Transverse colon (tissue), 4 donors: ENCODE measurements at regions not wholly inside any gene's neighbourhood (a gene's known extent, or its start where the extent isn't known, plus 50 kb on each side); places are given as distances from the start of the nearest gene placed in this dataset.

Experiments
- CTCF ChIP-seq, 5 experiments: fragments of 200-600 bp in 3 of 5; fragments of 450-650 bp in 2 of 5; sonication (generic) in 3 of 5; IDR thresholded peaks; 1 replicate in 2 of 5; 2 replicates in 3 of 5; pipeline ENCODE4 v1.5.1; 2016 to 2017; ENCODE audit warnings: antibody characterized with exemption in 5 of 5, inconsistent platforms in 3 of 5, mild to moderate bottlenecking in 2 of 5, moderate library complexity in 1 of 5
- EP300 ChIP-seq: sonication (generic); formaldehyde crosslinking; IDR thresholded peaks from one replicate; pipeline ENCODE4 v1.6.1; 2017; ENCODE audit warnings: antibody characterized with exemption, low read depth
- POLR2A ChIP-seq: fragments of 450-650 bp; IDR thresholded peaks from one replicate; pipeline ENCODE4 v1.6.1; 2016; ENCODE audit warnings: antibody characterized with exemption, mild to moderate bottlenecking, moderate library complexity
- POLR2AphosphoS5 ChIP-seq, 3 donors: sonication (generic); formaldehyde crosslinking; IDR thresholded peaks; one replicate each; pipeline ENCODE4 v1.6.1; 2016; ENCODE audit warnings: antibody characterized with exemption in 3 of 3

GRCh38 chr3:13158871-13159270 is 85.6 kb upstream of the IQSEC1 start:
- TF ChIP-seq POLR2AphosphoS5 (IDR thresholded peaks at IDR 0.05) = no peak
- no peak for TF ChIP-seq POLR2A
- no peak for TF ChIP-seq CTCF (IDR thresholded peaks at IDR 0.05)
- no peak for TF ChIP-seq EP300
